ENCODE measurements at regions not wholly inside any gene's neighbourhood (a gene's known extent, or its start where the extent isn't known, plus 50 kb on each side); places are given as distances from the start of the nearest gene placed in this dataset.

GRCh38 chr21:20301395-20301794 lies 696.8 kb upstream of the NCAM2 start:
- Histone ChIP-seq H3K4me3 (no peak overlapping the region), H3K36me3 (no peaks in the 10 kb centered on the region), H3K27me3 (no peaks in the 10 kb centered on the region), H3K4me1 (no peaks in the 10 kb centered on the region), H3K9me3 (no peaks in the 10 kb centered on the region), H3K27ac (no peak overlapping the region)
- no peak for DNase-seq (ENCODE audit: low spot score)
- TF ChIP-seq CTCF (IDR thresholded peaks at IDR 0.05), result no peak

GRCh38 chr21:20302084-20302483 lies 696.1 kb upstream of the NCAM2 start:
- no peak overlapping the region for H3K27ac ChIP-seq
- H3K9me3 ChIP-seq, result no peaks in the 10 kb centered on the region
- H3K36me3 ChIP-seq, result no peaks in the 10 kb centered on the region
- DNase-seq (ENCODE audit: low spot score), result no peak
- H3K4me1 ChIP-seq, result no peaks in the 10 kb centered on the region
- H3K4me3 ChIP-seq, result no peak overlapping the region
- no peak for TF ChIP-seq CTCF (IDR thresholded peaks at IDR 0.05)
- no peaks in the 10 kb centered on the region for H3K27me3 ChIP-seq

- no peaks in the 10 kb centered on the region for H3K27me3 ChIP-seq
- no peaks in the 10 kb centered on the region for H3K36me3 ChIP-seq
- no peak for DNase-seq (ENCODE audit: low spot score)
- H3K9me3 ChIP-seq, result no peaks in the 10 kb centered on the region
- no peak overlapping the region for H3K27ac ChIP-seq
- TF ChIP-seq CTCF (IDR thresholded peaks at IDR 0.05), result no peak
- H3K4me3 ChIP-seq, result no peak overlapping the region
- no peaks in the 10 kb centered on the region for H3K4me1 ChIP-seq
These were observed 691.4 kb upstream of the NCAM2 start for GRCh38 chr21:20306836-20307235.

GRCh38 chr21:20308586-20309315 lies 689.5 kb upstream of the NCAM2 start:
- TF ChIP-seq CTCF (IDR thresholded peaks at IDR 0.05), result no peak
- no peak overlapping the region for H3K4me3 ChIP-seq
- no peaks in the 10 kb centered on the region for H3K36me3 ChIP-seq
- DNase-seq (ENCODE audit: low spot score), result no peak
- H3K9me3 ChIP-seq, result no peaks in the 10 kb centered on the region
- no peak overlapping the region for H3K27ac ChIP-seq
- H3K4me1 ChIP-seq, result no peaks in the 10 kb centered on the region
- no peaks in the 10 kb centered on the region for H3K27me3 ChIP-seq

GRCh38 chr21:20311234-20311787 lies 686.9 kb upstream of the NCAM2 start:
- TF ChIP-seq CTCF (IDR thresholded peaks at IDR 0.05), result no peak
- Histone ChIP-seq H3K9me3 (no peaks in the 10 kb centered on the region), H3K36me3 (no peaks in the 10 kb centered on the region), H3K4me1 (no peaks in the 10 kb centered on the region), H3K4me3 (no peak overlapping the region), H3K27me3 (no peaks in the 10 kb centered on the region), H3K27ac (no peak overlapping the region)
- DNase-seq (ENCODE audit: low spot score), result no peak

- Histone ChIP-seq H3K4me3 (no peak overlapping the region), H3K9me3 (no peaks in the 10 kb centered on the region), H3K4me1 (no peaks in the 10 kb centered on the region), H3K36me3 (no peaks in the 10 kb centered on the region), H3K27me3 (no peaks in the 10 kb centered on the region), H3K27ac (no peak overlapping the region)
- DNase-seq (ENCODE audit: low spot score), result no peak
- TF ChIP-seq CTCF (IDR thresholded peaks at IDR 0.05), result no peak
These were observed 685.2 kb upstream of the NCAM2 start for GRCh38 chr21:20313013-20313412.

All from right atrium auricular region (tissue), 2 donors.